GM21515 (cell line): ENCODE measurements at regions not wholly inside any gene's neighbourhood (a gene's known extent, or its start where the extent isn't known, plus 50 kb on each side); places are given as distances from the start of the nearest gene placed in this dataset.
"Not testable (repeated sequence)": the region's sequence is repeated elsewhere in the genome, so short reads cannot be mapped to it uniquely, and the experiment has no call there.

Experiments used
- ATAC-seq: cut with Tn5 transposase; IDR thresholded peaks from one replicate; pipeline ENCODE4 v1.9.1; 2021; ENCODE audit not compliant: unreplicated experiment

- peak; percentile 99 for ATAC-seq
Measured at GRCh38 chr13:38415233-38415632, 65.6 kb downstream of the UFM1 start.

GRCh38 chr13:38417241-38417640, 67.6 kb downstream of the UFM1 start:
- no peak for ATAC-seq

GRCh38 chr13:38417727-38418126, 68.1 kb downstream of the UFM1 start:
- ATAC-seq = peak; percentile 37

GRCh38 chr13:38418286-38418685, 68.6 kb downstream of the UFM1 start:
- no peak for ATAC-seq

GRCh38 chr13:38419312-38419873, 69.7 kb downstream of the UFM1 start:
- peak; percentile 32 for ATAC-seq

GRCh38 chr13:38421590-38422560, 72.2 kb downstream of the UFM1 start:
- ATAC-seq = no peak

GRCh38 chr13:38429916-38430315, 80.3 kb downstream of the UFM1 start:
- ATAC-seq = no peak

- ATAC-seq = no peak
Measured at GRCh38 chr13:38430796-38431195, 81.1 kb downstream of the UFM1 start.

- ATAC-seq = no peak
Measured at GRCh38 chr13:38440666-38441065, 91.0 kb downstream of the UFM1 start.

- no peak for ATAC-seq
Measured at GRCh38 chr13:38444904-38445303, 95.3 kb downstream of the UFM1 start.

- ATAC-seq = no peak
Measured at GRCh38 chr13:38452656-38453055, 103.0 kb downstream of the UFM1 start.

GRCh38 chr13:38462605-38463004, 113.0 kb downstream of the UFM1 start:
- ATAC-seq = no peak

GRCh38 chr13:38463048-38463447, 113.4 kb downstream of the UFM1 start:
- ATAC-seq = no peak

- not testable (repeated sequence) for ATAC-seq
Measured at GRCh38 chr13:38472411-38472810, 122.8 kb downstream of the UFM1 start.

- ATAC-seq = no peak
Measured at GRCh38 chr13:38473305-38473704, 123.7 kb downstream of the UFM1 start.

GRCh38 chr13:38477676-38478075, 128.0 kb downstream of the UFM1 start:
- no peak for ATAC-seq

GRCh38 chr13:38483623-38484022, 134.0 kb downstream of the UFM1 start:
- no peak for ATAC-seq

- ATAC-seq = no peak
Measured at GRCh38 chr13:38490657-38491056, 141.0 kb downstream of the UFM1 start.

- ATAC-seq = no peak
Measured at GRCh38 chr13:38494445-38494844, 144.8 kb downstream of the UFM1 start.

- no peak for ATAC-seq
Measured at GRCh38 chr13:38496917-38497316, 147.3 kb downstream of the UFM1 start.

- no peak for ATAC-seq
Measured at GRCh38 chr13:38498271-38498670, 148.6 kb downstream of the UFM1 start.

- no peak for ATAC-seq
Measured at GRCh38 chr13:38514575-38514974, 164.9 kb downstream of the UFM1 start.
